ENCODE measurements at regions not wholly inside any gene's neighbourhood (a gene's known extent, or its start where the extent isn't known, plus 50 kb on each side); places are given as distances from the start of the nearest gene placed in this dataset.

GRCh38 chr13:86810361-86810760, 860.8 kb upstream of the SLITRK5 start:
- no peak for TF ChIP-seq POLR2AphosphoS5 (IDR thresholded peaks at IDR 0.05; ENCODE audit: borderline replicate concordance, low read depth, low read length)
- no peak for TF ChIP-seq EZH2 (IDR thresholded peaks at IDR 0.05)

Measured in SK-N-MC (cell line).